Activated CD8-positive, alpha-beta memory T cell treated with anti-CD3 and anti-CD28 coated beads, Interleukin-2, amount 50 U/mL, for 1 hour (primary cell): ENCODE measurements at regions not wholly inside any gene's neighbourhood (a gene's known extent, or its start where the extent isn't known, plus 50 kb on each side); places are given as distances from the start of the nearest gene placed in this dataset.

Source experiments
- DNase-seq: peaks from one replicate; pipeline ENCODE4 v3.0.0-alpha.2; 2020; ENCODE audit errors: extremely low read depth

DNA sequence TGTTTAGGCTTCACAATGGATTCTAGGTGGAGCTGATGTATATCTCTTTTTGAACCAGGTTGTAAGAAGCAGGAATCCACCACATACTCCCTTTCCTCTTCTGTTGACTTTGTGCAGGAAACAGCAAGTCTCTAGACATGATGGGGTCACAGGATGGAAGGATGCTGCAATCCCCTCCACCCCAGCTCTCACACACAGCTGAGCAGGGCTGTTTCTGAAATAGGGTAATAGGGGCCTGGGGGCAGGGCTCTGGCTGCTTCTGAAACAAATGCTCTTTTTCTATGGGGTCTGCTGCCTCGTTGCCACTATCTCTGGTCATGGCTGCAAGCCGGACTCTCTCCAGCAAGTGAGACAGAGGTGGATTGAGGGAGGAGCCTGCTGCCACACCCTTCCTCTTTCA lies 148.9 kb downstream of the SOX11 start:
- DNase-seq, result no peak

DNA sequence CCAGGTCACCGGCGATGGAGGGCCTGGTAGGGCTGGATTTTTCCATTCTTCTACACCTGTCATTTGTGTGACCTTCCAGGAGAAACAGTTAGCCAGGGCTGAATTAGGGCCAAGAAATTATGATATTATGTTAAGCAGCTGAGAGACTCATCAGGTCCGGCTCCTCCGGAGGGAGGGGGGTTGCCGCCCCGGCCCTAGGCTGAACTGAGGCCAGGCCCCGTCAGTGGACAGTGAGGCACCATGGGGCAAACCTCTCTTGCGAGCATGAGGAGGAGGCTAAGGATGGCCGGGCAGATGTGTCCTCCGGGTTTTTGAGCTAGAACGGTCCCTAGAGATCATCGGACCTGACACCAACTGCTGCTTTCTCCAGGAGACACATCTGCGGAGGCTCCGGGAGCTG lies 150.1 kb downstream of the SOX11 start:
- no peak for DNase-seq

GRCh38 chr2:5845798-5846330 lies 153.7 kb downstream of the SOX11 start:
- no peak for DNase-seq

DNA sequence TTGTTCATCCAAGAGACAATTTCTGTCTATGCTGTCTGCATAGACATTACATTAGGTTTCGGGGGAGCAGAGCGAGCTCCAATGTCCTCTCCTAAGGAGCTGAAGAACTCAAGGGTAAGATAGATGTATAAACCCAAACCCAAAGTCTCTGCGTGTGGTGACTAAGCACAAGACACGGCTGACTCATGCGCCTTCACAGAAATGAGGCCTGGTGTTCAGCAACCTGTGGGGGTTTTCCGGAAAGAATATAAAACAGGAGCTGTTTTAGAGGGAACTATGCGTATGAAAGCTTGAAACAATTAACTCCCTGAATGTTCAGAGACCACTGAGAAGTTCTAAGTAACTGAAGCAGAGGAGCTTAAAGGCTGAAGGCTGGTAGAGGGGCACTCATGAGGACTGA lies 154.7 kb downstream of the SOX11 start:
- no peak for DNase-seq

GRCh38 chr2:5849562-5849961 lies 157.4 kb downstream of the SOX11 start:
- no peak for DNase-seq

DNA sequence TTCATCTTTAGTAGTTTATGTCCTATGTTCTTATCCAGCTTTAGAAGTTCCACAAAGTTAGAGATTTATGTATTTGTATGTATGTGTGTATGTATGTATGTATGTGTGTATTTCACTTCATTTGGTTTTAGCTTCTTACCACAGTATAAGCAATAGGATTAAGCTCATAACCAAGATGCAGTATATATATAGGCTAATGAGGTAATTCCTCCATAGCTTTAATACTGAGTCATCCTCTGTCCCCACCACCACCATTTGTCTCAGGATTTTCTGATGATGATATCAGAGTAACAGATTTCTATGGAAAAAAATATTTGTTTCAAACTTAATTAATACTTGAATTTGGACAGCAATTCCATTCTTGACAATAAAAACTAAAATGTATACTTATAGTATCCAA lies 159.2 kb downstream of the SOX11 start:
- no peak for DNase-seq

GRCh38 chr2:5854797-5855196 lies 162.6 kb downstream of the SOX11 start:
- no peak for DNase-seq

- DNase-seq, result no peak
These were observed 174.9 kb downstream of the SOX11 start for GRCh38 chr2:5867056-5867455.

DNA sequence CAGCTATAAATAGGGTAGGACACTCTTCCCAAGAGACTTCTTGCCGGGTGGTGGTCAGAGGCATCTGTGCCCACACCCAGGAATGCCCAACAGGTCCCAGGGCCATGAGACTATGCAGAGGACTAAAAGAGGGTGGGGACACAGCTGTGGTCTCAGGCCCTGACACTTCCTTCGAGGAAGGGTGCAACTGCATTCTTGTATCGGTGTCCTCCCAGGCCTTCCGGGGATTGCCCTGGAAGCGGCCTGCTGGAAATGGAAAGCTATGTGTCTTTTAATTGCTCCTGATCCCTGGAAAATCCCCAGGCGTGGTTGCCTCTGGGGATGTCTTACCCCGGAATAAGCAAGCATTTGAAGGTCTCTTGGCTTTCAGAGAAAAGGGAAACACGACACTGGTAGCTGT lies 176.7 kb downstream of the SOX11 start:
- no peak for DNase-seq

DNA sequence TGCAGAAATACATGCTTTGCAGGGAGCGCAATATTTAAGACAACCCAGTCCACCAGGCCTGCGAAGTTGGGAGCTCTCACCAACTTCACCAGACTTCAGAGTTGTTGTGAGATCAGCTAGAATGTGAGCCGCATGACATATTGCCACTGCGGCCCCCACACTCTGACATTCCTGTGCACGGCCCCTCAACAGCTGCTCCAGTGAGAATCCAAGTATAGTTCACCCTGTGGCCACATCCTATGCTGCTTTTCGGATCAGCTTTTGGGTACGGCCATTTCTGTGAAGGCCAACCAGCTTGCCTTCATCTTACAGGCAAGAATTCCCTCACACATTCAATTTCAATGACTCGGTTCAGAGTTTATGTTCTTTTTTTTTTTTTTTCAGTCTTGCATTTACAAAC lies 177.8 kb downstream of the SOX11 start:
- DNase-seq, result no peak

DNA sequence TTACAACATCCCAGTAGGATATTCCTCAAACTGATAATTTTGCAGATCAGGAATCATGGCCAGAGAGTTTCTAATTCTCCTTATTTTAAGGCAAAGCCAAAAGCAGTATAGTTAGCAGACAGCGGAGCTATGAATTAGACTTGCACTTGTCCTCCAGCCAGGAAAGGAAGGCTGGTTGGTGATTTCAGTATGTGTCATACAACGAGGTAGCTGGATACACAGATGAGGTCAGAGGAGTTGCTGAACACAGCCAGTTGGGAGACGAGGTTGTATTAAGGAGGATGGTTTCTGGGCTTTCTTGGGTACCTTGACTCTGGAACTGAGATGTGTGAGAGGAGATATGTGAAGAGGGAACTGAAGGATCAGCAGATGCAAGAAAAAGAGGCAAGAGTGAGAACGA lies 185.2 kb downstream of the SOX11 start:
- DNase-seq, result no peak

- no peak for DNase-seq
These were observed 193.4 kb downstream of the SOX11 start for GRCh38 chr2:5885451-5886173.

- no peak for DNase-seq
These were observed 194.3 kb downstream of the SOX11 start for GRCh38 chr2:5886462-5886861.

DNA sequence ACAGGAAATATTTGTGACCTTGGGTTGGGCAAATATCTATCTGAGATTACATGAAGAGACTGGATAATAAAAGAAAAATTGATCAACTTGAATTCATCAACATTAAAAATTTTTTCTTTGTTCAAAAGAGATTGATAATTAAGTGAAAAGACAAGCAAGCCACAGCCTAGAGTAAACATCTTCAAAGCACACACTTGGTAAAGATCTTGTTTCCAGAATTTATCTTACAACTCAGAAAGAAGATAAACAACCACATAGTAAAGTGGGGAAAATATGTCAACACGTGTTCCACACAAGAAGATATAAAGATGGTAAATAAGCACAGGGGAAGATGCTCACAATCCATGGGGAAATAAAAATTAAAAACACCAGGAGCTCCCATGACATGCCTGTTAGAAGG lies 195.9 kb downstream of the SOX11 start:
- no peak for DNase-seq

GRCh38 chr2:5889519-5889918 lies 197.3 kb downstream of the SOX11 start:
- no peak for DNase-seq

DNA sequence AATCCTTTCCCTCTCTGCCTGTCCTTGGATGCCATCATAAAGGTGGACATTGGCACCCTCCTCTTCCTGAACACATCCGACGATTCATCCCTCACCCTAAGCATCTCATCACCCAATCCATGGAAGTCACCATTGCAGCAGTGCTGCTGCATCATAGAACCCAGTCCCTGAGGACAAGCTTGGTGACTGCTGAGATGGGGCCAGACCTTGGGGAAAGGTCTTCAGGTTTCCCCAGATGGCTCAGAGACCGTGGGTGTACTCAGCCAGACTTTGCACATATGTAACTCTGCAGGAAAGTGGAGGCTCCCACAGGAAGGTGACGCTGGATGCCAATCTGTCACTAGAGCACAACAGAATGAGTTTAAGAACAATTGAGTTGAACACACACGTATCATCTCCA lies 202.2 kb downstream of the SOX11 start:
- DNase-seq, result no peak

DNA sequence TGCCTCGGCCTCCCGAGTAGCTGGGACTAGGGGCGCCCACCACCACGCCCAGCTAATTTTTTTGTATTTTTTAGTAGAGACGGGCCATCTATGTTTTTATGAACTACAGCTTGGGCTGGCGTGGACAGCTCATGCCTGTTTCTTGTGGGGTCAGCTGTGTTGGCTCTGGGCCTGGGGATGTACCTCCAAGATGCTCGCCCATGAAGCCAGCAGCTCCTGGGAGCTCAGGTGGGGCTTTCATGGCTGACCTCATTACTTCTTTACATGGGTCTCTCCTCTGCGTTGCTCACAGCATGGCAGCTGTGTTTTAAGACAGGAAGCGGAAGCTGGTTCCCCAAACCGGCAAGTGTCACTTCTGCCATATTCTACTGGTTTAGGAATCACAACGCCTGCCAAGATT lies 203.1 kb downstream of the SOX11 start:
- no peak for DNase-seq

DNA sequence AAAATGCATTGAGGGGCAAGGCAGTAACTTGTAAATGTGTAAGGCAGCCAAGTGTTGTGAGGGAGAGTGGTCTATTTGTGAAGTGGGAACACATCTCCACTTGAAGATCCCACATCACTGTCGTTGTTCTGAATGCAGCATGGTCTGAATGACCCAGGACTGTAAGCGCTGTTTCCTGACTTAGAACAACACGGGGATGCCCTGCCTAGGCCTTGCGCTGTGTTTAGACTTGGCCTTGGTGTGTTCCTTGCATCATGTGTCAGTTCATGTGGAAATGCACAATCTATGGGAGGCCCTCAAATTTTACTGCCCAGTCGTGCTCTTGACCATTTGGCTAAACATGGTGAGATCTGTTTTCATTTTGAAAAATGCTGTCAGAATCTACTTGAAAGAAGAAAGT lies 205.1 kb downstream of the SOX11 start:
- no peak for DNase-seq

DNA sequence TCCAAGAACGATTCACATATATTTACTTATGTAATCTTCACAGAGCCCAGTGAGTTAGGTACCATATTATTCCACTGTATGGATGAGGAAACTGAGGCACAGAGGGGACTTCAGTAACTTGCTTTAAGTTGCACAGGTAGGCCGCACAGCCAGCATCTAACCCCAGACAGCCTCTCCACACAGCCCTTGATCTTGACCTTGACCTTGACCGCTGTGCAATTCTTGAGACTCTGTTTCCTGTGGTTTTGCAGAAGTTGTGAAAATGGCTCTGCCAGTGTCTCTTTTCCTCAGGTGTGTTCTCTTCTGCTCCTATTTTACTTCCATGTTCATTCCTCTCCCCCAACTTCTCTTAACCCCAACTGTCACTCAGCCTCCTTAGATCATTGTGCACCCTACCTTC lies 206.5 kb downstream of the SOX11 start:
- DNase-seq, result no peak

- no peak for DNase-seq
These were observed 213.5 kb downstream of the SOX11 start for GRCh38 chr2:5905661-5906060.

GRCh38 chr2:5908071-5908470 lies 215.9 kb downstream of the SOX11 start:
- no peak for DNase-seq

- no peak for DNase-seq
These were observed 219.5 kb downstream of the SOX11 start for GRCh38 chr2:5911718-5912117.

- DNase-seq, result no peak
These were observed 221.7 kb downstream of the SOX11 start for GRCh38 chr2:5913711-5914395.
